HK-2 (cell line): ENCODE measurements at regions not wholly inside any gene's neighbourhood (a gene's known extent, or its start where the extent isn't known, plus 50 kb on each side); places are given as distances from the start of the nearest gene placed in this dataset.

Source experiments
- DNase-seq: peaks from one replicate; pipeline ENCODE4 v3.0.0-alpha.2; 2018; ENCODE audit not compliant: unreplicated experiment

DNA sequence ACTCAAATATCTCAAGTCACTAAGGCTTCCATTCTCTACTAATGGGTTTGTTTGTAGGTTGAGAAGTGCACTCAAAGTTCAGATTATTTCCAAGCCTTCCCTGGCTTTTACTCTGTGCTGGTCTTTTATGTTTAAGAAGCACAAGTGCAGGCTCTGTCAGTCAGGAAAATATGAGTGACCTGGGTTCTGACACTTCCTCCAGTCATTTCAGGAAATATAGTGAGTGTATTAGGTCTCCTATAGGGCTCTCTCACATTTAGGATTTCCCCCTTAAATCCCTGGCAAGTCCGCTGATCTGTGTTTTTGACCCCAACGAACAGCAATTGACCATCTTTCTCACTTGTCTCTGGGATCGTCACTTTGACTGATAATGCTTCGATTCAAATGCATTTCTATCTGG lies 210.2 kb downstream of the ARPP21 start:
- DNase-seq: no peak

DNA sequence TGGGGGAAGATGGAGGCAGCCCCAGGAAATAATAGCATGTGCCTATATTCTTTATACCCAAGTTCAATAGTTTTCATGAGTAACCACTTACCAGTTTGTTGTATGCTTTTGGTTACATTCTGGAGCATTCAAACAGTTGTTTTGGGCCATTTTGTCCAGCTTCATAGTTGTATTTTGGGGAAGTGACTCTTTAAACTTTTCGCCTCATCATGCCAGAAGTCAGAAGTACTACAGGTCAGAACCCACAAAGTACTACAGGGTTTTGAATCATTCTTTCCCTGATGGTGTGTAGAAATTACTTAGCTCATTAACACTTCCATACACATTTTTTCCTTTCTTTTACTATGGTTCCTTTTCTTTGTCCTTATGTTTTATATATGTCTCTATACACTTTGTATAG lies 210.6 kb downstream of the ARPP21 start:
- DNase-seq: no peak

GRCh38 chr3:35857004-35857403 lies 217.7 kb downstream of the ARPP21 start:
- no peak for DNase-seq

GRCh38 chr3:35862057-35862456 lies 222.7 kb downstream of the ARPP21 start:
- DNase-seq: no peak

- no peak for DNase-seq
Measured at GRCh38 chr3:35864871-35865270, 225.5 kb downstream of the ARPP21 start.

DNA sequence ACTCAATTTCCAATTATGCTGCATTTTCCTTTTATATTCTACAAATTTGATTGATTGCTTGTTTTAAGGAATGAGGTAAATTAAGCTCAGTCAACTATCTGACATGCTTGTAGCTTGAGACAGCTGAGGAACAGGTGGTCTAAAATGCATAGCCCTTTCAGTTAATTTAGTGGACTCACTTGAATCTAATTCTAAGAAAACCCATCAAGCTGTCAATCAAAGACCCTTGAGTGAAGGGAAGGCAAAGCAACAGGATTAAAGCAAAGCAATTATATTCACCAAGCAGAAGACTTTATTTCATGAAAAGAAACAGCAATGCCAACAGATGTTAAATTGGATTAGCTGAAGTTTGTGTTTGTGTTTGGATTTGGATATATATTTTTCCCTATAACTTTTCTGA lies 228.5 kb downstream of the ARPP21 start:
- no peak for DNase-seq

DNA sequence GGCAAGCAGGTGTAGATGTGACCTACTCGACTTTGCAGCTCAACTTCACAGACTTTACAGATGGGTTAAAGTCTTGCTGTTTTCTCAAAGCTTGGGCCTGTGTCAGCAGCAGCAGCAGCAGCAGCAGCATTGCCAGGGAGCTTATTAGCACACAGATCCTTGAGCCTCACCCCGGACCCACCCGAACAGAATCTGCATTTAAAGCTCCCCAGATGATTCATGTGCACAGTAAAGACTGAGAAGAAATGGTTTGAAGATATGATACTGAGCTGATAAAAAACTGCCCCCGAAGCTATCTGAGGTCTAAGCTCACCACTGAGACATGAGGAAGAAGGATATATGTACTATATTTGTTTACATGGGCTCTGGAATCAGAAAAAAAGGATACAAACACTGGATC lies 231.7 kb downstream of the ARPP21 start:
- no peak for DNase-seq

- DNase-seq: no peak
Measured at GRCh38 chr3:35883929-35884328, 244.6 kb downstream of the ARPP21 start.

DNA sequence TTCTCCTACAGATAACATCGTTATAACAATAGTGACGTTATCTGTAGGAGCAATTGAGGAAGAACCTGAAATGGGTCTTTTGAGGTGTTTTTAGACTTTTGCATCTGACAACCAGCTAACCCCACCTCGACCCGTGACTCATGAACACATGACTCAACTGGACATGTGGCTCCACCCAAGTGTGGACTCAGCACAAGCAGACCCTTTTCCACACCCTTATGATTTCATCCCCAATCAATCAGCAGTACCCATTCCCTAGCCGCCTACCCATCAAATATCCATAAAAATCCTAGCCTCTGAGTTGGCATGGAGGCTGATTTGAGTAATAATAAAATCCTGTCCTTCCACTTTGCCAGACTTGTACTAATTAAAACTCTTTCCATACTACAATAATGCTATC lies 255.4 kb downstream of the ARPP21 start:
- DNase-seq: no peak

DNA sequence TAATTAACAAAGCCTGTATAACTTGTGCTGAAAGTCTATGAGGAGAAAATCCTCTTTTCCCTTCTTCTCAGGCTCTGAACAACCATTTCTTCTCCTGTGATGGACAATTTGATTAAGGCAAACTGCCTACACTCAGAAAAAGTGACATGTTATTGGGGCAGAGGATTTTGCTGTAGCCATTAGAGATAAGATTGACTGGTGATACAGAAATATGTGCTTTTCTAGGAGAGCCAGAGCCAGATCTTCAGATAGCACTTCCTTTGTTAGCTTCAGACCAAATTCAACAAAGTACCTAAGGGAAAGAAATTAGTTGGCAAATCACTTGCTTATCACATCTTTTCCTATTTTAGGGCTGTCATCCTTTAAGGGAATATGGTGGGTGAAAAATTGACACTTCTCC lies 259.9 kb downstream of the ARPP21 start:
- DNase-seq: no peak

- DNase-seq: no peak
Measured at GRCh38 chr3:35900079-35900478, 260.8 kb downstream of the ARPP21 start.

DNA sequence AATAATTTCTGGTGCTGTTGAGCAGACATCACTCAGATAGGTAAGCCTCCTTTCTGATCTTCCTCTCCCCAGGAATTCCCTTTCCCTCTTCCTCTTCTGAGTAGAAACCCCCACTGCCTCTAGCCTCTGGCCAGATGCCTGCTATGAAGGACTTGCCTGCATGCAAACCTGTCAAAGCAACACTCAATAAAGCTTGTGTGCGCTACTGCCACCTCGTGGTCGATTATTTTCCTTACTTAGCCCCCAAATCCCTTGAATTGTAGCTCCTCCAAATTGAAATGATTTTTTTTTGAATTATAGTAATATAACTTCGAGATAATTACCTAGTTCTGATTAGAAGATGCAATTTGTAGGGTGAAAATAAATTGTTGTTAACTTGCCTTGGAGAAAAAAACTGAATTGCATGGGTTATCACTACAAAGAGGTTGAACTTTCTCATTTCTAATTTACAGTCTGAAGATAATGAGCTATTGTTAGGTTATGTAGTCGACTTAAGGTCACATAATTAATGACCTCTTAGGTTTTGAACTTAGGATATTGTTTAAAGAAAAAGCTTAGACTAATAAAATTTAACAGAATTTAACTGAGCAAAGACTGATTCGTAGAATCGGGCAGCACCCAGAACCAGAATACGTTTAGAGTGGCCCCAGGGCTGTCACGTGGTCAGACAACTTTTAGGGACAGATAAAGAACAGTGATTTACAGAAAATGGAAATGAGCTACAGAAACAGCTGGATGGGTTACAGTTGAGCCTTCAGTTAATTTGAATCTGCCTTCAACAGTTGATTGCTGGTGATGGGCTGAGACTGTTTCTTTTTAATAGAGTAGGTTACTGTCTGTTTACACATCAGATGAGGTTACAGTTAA lies 269.3 kb downstream of the ARPP21 start:
- peak; percentile 38 for DNase-seq

DNA sequence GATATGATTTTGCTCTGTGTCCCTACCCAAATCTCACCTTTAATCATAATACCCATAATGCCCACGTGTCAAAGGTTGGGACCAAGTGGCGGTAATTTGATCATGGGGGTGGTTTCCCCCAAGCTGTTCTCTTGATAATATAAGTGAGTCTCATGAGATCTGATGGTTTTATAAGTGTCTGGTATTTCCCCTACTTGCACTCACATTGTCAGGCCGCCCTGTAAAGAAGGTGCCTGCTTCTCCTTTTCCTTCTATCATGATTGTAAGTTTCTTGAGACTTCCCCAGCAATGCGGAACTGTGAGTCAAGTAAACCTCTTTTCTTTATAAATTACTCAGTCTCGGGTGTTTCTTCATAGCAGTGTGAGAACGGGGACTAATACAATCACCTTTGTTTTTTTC lies 279.8 kb downstream of the ARPP21 start:
- no peak for DNase-seq

- DNase-seq: no peak
Measured at GRCh38 chr3:35921718-35922117, 282.4 kb downstream of the ARPP21 start.

- peak; percentile 15 for DNase-seq
Measured at GRCh38 chr3:35924070-35924469, 284.7 kb downstream of the ARPP21 start.

GRCh38 chr3:35927441-35927840 lies 288.1 kb downstream of the ARPP21 start:
- DNase-seq: no peak

- DNase-seq: no peak
Measured at GRCh38 chr3:35929158-35929557, 289.8 kb downstream of the ARPP21 start.

DNA sequence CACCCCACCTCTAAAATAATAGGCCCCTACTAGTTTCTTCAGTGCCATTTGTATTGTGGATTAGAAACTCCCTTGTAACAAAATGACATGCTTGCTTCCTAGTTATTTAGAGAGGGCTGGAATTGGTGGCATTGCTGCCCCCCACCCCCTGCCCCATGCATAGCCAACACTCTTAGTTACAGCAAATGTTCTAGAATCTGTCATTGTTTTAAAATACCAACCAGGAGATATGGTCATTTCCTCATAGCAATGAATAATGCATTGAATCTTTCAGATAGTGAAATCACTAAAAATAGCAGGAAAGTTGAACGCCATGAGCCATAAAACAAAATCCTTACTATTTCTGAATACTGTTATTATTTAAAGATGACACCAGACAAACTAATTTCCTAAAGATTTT lies 292.5 kb downstream of the ARPP21 start:
- no peak for DNase-seq

DNA sequence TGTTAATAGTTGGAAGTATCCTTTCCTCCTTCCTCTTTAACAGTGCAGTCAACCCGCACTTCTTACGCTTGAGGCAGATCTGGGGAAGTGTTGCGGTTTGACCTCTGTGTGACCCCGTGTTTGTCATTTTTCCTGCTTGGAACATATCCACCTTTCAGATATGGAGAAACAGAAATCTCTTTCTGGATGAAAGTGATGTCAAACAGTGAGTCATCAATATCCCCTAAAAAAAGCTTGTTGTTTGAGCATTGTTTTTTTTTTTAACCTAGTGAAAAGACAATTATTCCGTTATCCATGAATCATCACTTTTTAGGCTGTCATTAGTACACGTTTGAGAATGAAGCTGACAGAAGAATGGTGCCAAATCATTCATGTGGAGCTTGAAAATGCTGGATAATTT lies 293.7 kb downstream of the ARPP21 start:
- DNase-seq: peak; percentile 9

DNA sequence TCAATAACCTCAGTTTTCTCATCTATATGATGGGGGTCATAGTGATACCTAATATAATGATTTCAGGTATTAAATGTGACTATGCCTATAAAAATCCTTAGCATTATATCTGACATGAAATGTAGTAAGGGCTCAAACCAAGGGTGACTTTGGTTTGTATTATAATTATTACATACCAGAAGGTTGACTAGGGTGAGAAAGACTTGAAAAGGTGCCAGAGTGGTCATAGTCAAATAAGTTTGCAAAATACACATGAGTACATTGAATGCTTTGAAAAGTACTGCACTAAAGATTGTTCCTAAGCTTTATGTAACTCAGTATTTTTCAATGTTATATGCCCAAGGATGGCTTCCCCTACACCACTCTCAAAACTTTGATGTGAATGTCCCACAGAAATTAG lies 297.2 kb downstream of the ARPP21 start:
- DNase-seq: no peak

DNA sequence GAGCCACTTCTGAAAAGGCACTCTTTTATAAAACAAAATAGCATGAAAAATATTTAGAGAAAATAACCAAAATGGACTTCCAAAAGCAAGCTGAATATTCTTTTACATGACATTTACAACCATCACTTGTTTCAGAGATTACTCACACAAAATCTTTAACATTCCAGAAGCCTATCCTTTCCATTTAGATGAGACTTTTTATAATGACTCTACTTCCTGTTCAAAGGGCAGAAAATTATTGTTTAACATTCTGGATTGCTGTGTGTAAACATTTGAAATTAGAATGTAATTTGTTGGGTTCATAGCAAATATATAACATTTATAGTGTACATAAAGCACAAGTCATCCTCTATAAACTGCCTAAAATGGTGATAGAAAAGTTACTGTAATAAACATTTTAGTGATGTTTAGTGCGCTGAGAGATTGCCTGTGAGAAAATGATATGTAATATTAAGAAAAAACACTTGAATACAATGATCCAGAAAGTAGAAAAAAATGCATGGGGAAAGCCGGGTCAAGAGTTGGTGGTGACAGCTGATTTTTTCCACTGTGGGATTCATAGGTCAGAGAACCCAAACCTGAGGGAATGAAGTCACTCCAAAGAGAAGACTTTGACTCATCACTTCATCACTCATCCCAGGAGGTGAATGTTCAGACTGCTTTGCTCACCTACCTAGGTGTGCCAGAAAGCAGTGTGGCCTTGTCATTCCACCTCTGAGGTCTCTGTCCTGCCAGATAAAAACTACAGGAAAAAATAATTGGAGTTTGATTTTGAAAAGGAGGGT lies 305.8 kb downstream of the ARPP21 start:
- DNase-seq: no peak

- DNase-seq: no peak
Measured at GRCh38 chr3:35946121-35946853, 307.0 kb downstream of the ARPP21 start.
